DND-41 (cell line): ENCODE measurements at regions not wholly inside any gene's neighbourhood (a gene's known extent, or its start where the extent isn't known, plus 50 kb on each side); places are given as distances from the start of the nearest gene placed in this dataset.

Experiments used
- CTCF ChIP-seq: IDR thresholded peaks from 2 replicates; pipeline ENCODE4 v1.5.1; 2012; ENCODE audit warnings: borderline replicate concordance, low read length, moderate library complexity, mild to moderate bottlenecking; ENCODE audit not compliant: poor library complexity, severe bottlenecking; ENCODE audit errors: extremely low read depth
- EZH2 ChIP-seq: IDR thresholded peaks from 3 replicates; pipeline ENCODE4 v1.6.1; 2012; ENCODE audit warnings: borderline replicate concordance, low read depth, mild to moderate bottlenecking, moderate library complexity, low read length, inconsistent platforms; ENCODE audit not compliant: severe bottlenecking

GRCh38 chr16:55964923-55965475, 89.8 kb upstream of the CES5A start:
- TF ChIP-seq CTCF (no peak), EZH2 (no peak)
